ENCODE measurements at regions not wholly inside any gene's neighbourhood (a gene's known extent, or its start where the extent isn't known, plus 50 kb on each side); places are given as distances from the start of the nearest gene placed in this dataset.
"Not testable (repeated sequence)": the region's sequence is repeated elsewhere in the genome, so short reads cannot be mapped to it uniquely, and the experiment has no call there.

DNA sequence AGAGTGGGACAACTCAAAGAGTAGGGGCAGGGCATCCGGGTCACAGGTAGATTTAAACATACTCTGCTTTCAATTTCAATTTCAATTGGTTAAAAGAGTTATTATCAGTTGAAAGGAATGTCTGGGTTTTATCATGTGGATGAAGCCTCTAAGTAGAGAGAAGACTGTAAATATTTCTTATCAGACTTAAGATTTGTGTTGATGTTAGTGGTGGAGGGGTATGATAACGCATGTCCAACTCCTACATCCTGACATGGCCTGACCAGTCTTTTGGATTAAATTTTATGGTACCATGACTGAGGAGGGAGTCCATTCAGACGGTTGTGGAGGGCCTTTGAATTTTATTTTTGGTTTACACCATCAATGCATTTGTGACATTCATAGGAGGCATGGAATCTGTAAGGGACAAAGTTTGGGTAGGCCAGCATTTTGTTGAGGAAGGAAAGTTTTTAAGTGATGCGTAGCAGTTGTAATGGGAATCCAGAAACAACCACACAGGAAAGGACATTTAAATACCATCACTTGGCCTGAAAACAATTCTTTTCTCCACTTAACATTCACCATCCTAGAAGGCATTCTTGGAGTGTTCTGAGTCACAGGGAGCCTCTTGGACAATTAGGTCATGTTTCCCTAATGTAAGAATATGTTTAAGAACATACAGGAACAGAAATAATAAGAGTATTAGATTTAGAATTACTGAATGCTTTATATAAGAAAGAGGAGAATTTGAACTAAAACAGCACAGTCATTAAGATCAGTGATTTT is 371.9 kb downstream of the ATP23 start:
- no peak for DNase-seq (ENCODE audit: low spot score)

- no peak for DNase-seq (ENCODE audit: low spot score)
These were observed 373.2 kb downstream of the ATP23 start for GRCh38 chr12:58314610-58315009.

- no peak for DNase-seq (ENCODE audit: low spot score)
These were observed 375.6 kb downstream of the ATP23 start for GRCh38 chr12:58316926-58317325.

DNA sequence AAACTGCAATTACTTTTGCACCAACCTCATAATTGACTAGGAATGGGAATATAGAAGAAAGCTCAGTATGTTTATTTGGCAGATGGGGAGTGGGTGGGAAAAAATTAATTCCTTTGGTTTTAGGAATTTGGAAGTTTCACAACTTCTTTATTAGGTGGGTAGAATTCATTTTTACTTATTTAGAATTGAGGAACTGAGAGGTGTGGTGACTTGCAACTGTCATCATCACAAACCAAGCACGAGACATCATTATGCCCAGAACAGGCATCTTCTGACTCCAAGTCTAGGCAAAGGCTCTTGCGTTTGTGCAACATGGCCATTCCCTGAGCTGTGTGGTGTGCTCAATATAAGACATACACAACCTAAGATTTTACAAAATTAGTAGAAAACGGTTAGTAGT is 380.0 kb downstream of the ATP23 start:
- DNase-seq (ENCODE audit: low spot score), result no peak

- DNase-seq (ENCODE audit: low spot score), result no peak
These were observed 382.3 kb downstream of the ATP23 start for GRCh38 chr12:58323676-58324075.

DNA sequence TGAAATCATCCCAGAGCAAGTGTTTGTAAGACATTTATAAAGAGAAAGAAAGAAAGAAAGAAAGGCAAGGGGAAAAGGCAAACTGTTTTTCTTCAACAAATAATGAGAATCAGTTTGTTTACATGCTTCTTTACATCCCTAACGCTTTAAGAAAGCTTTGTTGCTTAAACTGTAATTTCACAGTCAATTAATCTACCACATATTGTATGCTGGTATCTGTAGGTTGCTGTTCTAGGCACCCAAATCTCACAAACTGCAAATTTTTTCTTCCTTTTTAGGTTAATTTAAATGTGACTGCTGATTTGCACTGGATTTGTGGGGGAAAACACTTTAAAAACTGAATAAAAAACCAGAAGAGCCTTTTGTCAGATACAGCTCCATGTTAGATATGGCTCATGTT is 384.2 kb downstream of the ATP23 start:
- no peak for DNase-seq (ENCODE audit: low spot score)

- no peak for DNase-seq (ENCODE audit: low spot score)
These were observed 385.2 kb downstream of the ATP23 start for GRCh38 chr12:58326534-58326933.

GRCh38 chr12:58336581-58337242 is 395.3 kb downstream of the ATP23 start:
- not testable (repeated sequence) for DNase-seq (ENCODE audit: low spot score)

- not testable (repeated sequence) for DNase-seq (ENCODE audit: low spot score)
These were observed 396.2 kb downstream of the ATP23 start for GRCh38 chr12:58337539-58337938.

- DNase-seq (ENCODE audit: low spot score), result no peak
These were observed 400.4 kb downstream of the ATP23 start for GRCh38 chr12:58341791-58342190.

DNA sequence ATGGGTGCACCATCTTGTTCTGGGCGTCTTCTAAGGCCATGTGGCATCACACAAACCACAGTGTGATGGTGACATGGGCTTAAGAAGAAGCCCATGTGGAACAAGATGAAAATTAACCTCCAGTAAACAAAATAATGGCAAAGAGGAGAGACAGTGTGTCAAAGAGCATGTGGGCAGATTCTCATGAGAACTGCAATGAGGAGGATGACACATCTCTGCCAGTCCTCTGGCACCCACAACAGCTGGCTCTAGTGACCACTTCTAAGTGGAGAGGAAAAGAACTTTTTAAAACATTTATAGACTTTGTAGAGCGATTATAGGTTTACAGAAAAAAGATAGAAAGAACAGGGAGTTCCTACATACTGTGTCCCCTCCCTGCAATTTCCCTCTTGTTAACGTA is 401.4 kb downstream of the ATP23 start:
- no peak for DNase-seq (ENCODE audit: low spot score)

- peak; percentile 34 for DNase-seq (ENCODE audit: low spot score)
These were observed 404.8 kb downstream of the ATP23 start for GRCh38 chr12:58346032-58346632.

GRCh38 chr12:58347188-58347587 is 405.8 kb downstream of the ATP23 start:
- no peak for DNase-seq (ENCODE audit: low spot score)

DNA sequence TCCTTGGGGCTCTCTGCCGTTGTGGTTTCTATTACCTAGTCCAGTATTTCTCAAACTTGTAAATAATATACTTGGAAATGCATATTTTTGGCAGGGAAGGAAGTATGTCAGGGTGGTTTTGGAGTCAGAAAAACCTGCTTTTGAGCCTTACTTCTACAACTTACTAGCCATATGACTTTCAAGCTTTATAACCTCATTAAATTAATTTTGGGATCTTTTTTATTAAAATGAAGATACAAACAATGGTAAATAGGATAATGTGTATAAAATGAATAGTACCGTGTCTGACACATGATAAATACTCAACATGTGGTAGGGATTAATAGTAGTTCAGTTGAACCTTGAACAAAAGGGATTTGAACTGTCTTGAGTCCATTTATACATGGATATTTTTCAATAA is 406.3 kb downstream of the ATP23 start:
- no peak for DNase-seq (ENCODE audit: low spot score)

GRCh38 chr12:58349161-58349560 is 407.8 kb downstream of the ATP23 start:
- no peak for DNase-seq (ENCODE audit: low spot score)

GRCh38 chr12:58356794-58357193 is 415.4 kb downstream of the ATP23 start:
- DNase-seq (ENCODE audit: low spot score), result no peak

DNA sequence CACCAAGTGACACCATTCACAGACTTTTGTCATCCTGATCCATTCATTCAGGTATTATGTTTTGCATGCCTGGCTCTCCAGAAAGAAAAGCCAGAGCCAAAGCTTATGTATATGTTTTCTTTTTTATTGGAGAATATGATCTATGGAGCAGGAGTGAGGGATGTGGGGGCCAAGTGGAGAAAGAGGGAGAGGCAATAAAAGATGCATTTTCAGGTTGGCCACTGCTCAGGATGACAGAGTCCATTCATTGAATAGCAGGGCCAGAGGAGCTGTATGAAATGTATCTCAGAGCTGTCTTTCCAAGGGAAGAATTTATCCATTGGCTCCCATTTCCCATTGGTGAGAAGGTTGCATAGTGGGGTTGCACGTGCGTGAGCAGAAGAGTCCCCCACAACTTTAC is 416.1 kb downstream of the ATP23 start:
- no peak for DNase-seq (ENCODE audit: low spot score)

GRCh38 chr12:58358369-58358768 is 417.0 kb downstream of the ATP23 start:
- no peak for DNase-seq (ENCODE audit: low spot score)

DNA sequence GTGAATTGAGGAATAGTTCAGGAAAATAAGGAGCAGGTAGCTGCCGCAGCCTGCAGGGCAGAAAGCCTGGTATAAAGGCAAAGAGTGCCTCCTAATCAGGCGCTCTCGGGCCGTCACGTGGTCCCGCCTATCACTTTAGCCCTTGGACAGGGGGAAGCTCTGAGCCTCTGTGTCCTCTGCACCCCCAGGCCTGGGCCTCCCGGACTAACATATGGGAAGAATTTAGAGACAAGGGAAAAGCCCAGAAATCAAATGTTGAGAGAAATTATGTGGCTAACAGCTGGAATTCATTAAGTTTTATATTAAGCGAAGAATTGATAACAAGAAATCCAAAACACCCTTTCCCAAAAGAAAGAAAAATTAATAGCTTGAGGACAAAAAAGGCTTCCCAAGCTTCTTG is 417.7 kb downstream of the ATP23 start:
- DNase-seq (ENCODE audit: low spot score), result no peak

DNA sequence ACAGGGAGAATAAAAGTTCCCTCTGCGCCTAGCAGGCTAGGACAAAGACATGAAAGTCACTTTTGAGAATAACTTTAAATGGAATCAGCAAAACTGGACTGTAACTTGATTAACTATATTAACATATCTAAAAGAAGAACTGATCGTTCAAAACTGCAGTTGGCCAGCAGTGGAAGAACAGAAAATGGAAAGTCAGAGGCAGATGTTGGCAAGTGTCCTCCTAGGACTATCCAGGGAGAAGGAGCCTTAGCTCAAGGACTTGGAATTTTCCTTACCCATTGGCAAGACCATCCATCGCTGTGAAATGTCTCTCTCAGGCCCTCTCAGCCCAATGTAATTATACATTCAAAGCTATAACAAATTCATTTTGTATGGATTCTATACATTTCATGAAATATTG is 419.7 kb downstream of the ATP23 start:
- no peak for DNase-seq (ENCODE audit: low spot score)

DNA sequence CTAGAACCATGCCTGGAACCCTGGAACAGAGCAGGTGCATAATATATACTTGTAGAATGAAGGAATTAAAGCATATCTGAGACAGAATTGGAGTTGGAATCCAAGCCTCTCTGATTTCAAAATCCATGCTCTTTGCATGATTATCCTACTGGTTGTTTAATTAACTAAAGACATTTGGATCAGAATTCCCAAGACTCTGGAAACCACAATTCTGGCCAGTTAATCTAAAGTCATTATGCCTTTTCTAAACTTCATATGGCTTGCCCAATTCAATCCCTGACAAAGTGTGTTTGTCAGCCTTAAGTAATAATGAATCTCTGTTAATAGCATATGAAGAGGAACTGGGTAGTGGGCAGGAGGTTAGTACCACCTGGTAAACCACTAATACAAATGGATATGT is 422.6 kb downstream of the ATP23 start:
- DNase-seq (ENCODE audit: low spot score), result no peak

- no peak for DNase-seq (ENCODE audit: low spot score)
These were observed 423.2 kb downstream of the ATP23 start for GRCh38 chr12:58364389-58365086.

GRCh38 chr12:58365087-58365390 is 423.7 kb downstream of the ATP23 start:
- no peak for DNase-seq (ENCODE audit: low spot score)
